SH-SY5Y (cell line): ENCODE measurements at regions not wholly inside any gene's neighbourhood (a gene's known extent, or its start where the extent isn't known, plus 50 kb on each side); places are given as distances from the start of the nearest gene placed in this dataset.

Experiments used
- GATA2 ChIP-seq: IDR thresholded peaks from 2 replicates; pipeline ENCODE4 v1.6.1; 2011; ENCODE audit warnings: mild to moderate bottlenecking, low read depth, low read length
- GATA3 ChIP-seq: IDR thresholded peaks from 2 replicates; pipeline ENCODE4 v1.6.1; 2011; ENCODE audit warnings: low read depth, mild to moderate bottlenecking, low read length, moderate library complexity

DNA sequence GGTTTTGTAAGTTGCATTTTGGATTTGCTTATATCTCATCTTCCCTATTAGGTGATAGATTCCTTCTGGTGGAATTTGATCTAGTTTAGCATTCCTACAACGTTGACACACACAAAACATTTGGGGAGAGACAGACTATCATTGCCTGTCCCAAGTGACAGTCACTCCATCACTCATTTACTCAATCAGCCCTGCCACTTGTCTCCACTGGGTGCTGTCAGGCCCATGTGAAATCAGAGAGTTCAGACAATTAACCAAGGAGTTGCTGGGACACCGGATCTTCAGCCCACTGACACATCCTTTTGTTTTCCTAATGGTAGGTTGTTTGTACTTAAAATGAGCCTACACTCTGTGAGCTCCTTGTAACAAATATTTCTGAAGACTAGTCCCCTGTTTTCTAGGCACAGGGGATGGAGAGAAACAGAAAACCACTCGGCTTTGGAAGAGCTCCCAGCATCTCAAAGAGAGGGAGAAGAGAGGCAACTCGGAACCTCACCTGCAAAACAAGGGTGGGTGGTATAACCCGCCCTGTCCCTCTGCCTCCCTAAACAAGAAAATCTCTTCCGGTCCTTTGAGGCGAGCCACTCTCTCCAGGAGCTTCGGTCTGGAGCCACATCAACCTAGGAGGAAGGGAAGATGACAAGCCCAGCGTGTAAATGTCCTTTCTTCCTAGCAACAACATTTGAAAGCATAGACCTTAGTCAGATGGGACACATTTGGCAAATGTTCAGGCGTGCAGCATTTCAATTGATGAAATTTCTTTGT lies 440.9 kb upstream of the KLF12 start:
- TF ChIP-seq GATA3 (no peak), GATA2 (no peak)
